Fibroblast of mammary gland (primary cell): ENCODE measurements at regions not wholly inside any gene's neighbourhood (a gene's known extent, or its start where the extent isn't known, plus 50 kb on each side); places are given as distances from the start of the nearest gene placed in this dataset.

ENCODE experiments used
- DNase-seq: peaks from one replicate; pipeline ENCODE4 v3.0.0-alpha.2; 2010; ENCODE audit warnings: low read depth
- H3K4me3 ChIP-seq: 2 replicates; pipeline ENCODE4 v1.5.1; 2011; ENCODE audit warnings: low read depth, mild to moderate bottlenecking, low read length, moderate library complexity; ENCODE audit not compliant: control insufficient read depth
- CTCF ChIP-seq: conservative IDR thresholded peaks from 2 replicates; pipeline ENCODE4 v1.5.1; 2011; ENCODE audit warnings: low read depth, low read length, inconsistent platforms; ENCODE audit not compliant: control insufficient read depth, insufficient read depth

GRCh38 chr9:106634183-106634582 is 228.8 kb upstream of the ZNF462 start:
- peak; percentile 15 for DNase-seq
- no peak overlapping the region for H3K4me3 ChIP-seq
- no peak for TF ChIP-seq CTCF

- no peak for TF ChIP-seq CTCF
- H3K4me3 ChIP-seq = no peak overlapping the region
- no peak for DNase-seq
Observed at GRCh38 chr9:106634641-106635040, 228.3 kb upstream of the ZNF462 start.

- DNase-seq = no peak
- TF ChIP-seq CTCF = no peak
- no peak overlapping the region for H3K4me3 ChIP-seq
Observed at GRCh38 chr9:106637486-106637885, 225.5 kb upstream of the ZNF462 start.

- H3K4me3 ChIP-seq = no peak overlapping the region
- no peak for DNase-seq
- no peak for TF ChIP-seq CTCF
Observed at GRCh38 chr9:106639873-106640568, 222.9 kb upstream of the ZNF462 start.

- no peak overlapping the region for H3K4me3 ChIP-seq
- no peak for TF ChIP-seq CTCF
- DNase-seq = no peak
Observed at GRCh38 chr9:106643211-106643930, 219.6 kb upstream of the ZNF462 start.

- TF ChIP-seq CTCF = no peak
- H3K4me3 ChIP-seq = no peak overlapping the region
- peak; percentile 5 for DNase-seq
Observed at GRCh38 chr9:106644661-106645060, 218.3 kb upstream of the ZNF462 start.
